Right ventricle myocardium superior (tissue), 1 donor: ENCODE measurements at regions not wholly inside any gene's neighbourhood (a gene's known extent, or its start where the extent isn't known, plus 50 kb on each side); places are given as distances from the start of the nearest gene placed in this dataset.

ENCODE experiments used
- ATAC-seq: fragments of 200-7000 bp; cut with Tn5 transposase; one replicate; pipeline ENCODE4 v1.9.1; 2020; ENCODE audit warnings: mild to moderate bottlenecking; ENCODE audit not compliant: poor library complexity
- DNase-seq: peaks from one replicate; pipeline ENCODE4 v3.0.0-alpha.2; 2020
- intact Hi-C: fragments of 100-400 bp; cut with DNase I; formaldehyde crosslinking; loops from one replicate; pipeline ENCODE4 v1.11.2; 2022
- donor health status: DM: no; HTN: yes; CAD: no; lungs with severe emphysema.

GRCh38 chr2:220930271-220931076 is 641.6 kb downstream of the EPHA4 start:
- intact Hi-C loops, result no loop called here
- ATAC-seq (no peak), DNase-seq (no peak)

DNA sequence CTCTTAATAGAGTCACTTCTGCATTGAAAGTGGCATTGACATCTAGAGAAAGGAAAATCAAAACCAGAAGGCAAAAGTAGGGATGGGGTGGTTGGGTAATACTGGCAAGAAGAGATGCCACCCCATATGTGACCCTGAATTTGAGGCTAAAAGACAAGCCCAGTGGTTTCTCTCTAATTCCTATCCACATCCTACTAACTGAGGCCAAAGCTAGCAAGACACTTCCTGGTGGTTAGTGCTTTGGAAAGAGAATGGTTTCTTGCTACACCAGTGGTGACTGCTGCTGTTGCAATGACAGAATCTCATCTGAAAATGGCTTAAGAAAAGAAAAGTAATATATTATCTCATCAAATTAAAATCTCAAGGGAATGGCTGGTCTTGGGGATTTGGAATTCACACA is 640.6 kb downstream of the EPHA4 start:
- ATAC-seq (no peak), DNase-seq (no peak)
- intact Hi-C loops, result no loop called here

- DNase-seq (no peak), ATAC-seq (no peak)
- intact Hi-C loops, result no loop called here
Observed at GRCh38 chr2:220932041-220932440, 640.1 kb downstream of the EPHA4 start.

DNA sequence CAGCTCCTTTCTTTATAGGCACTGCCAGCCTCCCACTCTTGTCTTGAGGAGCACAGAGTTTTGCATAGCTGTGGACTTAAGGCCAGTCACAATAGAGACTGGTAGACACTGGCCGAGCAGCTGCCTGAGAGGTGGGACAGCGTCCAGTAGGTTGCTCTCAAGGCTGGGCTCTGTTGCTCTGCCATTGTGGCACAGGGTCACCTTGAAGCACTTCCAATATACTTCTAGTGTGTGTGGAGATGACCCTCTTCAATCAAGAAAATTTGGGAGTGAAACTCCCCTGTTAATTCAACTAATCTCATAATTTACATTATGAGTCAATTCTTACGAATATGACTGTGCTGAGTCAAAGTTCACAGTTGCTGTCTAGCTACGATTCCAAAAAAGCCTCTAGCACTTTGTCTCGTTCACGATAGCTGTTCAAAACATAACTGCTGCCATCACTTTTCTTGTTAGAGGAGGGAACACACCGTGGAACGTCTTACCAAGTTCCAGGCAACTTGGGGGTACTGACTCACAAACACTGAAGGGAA is 636.2 kb downstream of the EPHA4 start:
- intact Hi-C loops, result no loop called here
- ATAC-seq (peak; percentile 62), DNase-seq (no peak)

- ATAC-seq, result peak; percentile 32
- DNase-seq, result no peak
- intact Hi-C loops, result no loop called here
Observed at GRCh38 chr2:220936641-220937197, 635.4 kb downstream of the EPHA4 start.

DNA sequence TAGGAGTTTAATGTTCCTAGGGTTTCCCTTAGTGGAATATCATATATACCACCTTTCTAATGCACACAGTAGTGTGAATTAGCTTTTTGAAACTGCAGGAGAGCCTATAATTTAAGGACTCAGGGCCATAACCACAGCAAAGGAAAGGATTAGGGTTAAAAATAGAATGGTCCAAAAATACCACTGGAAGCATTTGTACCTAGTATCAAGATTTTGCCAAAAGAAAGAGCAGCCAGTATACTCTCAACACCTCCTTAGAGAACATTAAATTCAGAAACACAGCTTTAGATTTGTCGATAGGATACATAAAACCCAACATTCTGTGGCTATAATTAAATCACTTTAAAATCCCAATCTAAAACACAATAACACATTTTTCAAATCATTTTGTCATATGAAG is 634.9 kb downstream of the EPHA4 start:
- intact Hi-C loops, result no loop called here
- DNase-seq, result no peak
- peak; percentile 87 for ATAC-seq

- ATAC-seq (no peak), DNase-seq (no peak)
- intact Hi-C loops, result no loop called here
Observed at GRCh38 chr2:220940646-220941045, 631.5 kb downstream of the EPHA4 start.

DNA sequence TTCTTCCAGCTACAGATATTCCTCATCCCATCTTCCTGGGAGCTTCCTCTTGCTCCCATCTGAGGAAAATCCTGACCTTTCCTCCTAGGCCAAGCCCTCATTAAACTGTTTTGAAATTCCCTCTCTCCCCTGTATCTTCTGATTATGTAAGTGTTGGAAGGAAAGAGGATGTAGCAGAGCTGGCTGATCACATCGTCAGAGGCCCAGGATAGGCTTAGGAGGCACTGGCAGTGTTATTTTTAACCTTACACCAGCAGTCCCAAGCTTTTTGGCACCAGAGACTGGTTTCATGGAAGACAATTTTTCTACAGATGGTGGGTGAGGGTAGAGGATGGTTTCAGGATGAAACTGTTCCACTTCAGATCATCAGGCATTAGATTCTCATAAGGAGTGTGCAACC is 630.4 kb downstream of the EPHA4 start:
- DNase-seq (no peak), ATAC-seq (peak; percentile 78)
- intact Hi-C loops, result no loop called here

GRCh38 chr2:220946552-220946951 is 625.6 kb downstream of the EPHA4 start:
- intact Hi-C loops, result no loop called here
- ATAC-seq, result no peak
- no peak for DNase-seq

GRCh38 chr2:220948579-220948978 is 623.5 kb downstream of the EPHA4 start:
- DNase-seq (no peak), ATAC-seq (no peak)
- intact Hi-C loops, result no loop called here

- DNase-seq, result no peak
- intact Hi-C loops, result no loop called here
- no peak for ATAC-seq
Observed at GRCh38 chr2:220949466-220949865, 622.6 kb downstream of the EPHA4 start.

GRCh38 chr2:220955776-220956175 is 616.3 kb downstream of the EPHA4 start:
- DNase-seq (no peak), ATAC-seq (no peak)
- intact Hi-C loops, result no loop called here

- DNase-seq, result no peak
- intact Hi-C loops, result no loop called here
- no peak for ATAC-seq
Observed at GRCh38 chr2:220956429-220956828, 615.7 kb downstream of the EPHA4 start.

DNA sequence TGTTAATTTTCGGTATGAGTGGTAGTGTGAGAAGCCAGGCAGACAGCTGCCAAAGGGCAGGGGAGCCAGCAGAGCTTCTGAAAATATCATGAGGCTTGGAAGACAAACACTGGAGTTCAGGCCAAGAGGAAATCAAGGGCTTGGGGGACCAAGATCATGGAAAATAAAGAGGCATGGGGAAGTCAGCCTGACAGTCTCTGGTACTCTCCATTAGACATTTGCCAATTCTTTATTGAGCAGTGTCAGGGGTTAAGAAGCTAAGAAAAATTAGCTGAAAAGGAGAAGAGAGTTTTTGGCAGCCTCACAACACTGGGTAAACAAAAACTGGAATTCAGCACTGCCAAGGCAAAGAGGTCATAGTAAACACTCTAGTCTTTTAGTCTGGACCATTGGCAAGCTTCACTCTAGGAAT is 612.7 kb downstream of the EPHA4 start:
- ATAC-seq, result peak; percentile 89
- DNase-seq, result peak; percentile 67
- intact Hi-C loops, result no loop called here

DNA sequence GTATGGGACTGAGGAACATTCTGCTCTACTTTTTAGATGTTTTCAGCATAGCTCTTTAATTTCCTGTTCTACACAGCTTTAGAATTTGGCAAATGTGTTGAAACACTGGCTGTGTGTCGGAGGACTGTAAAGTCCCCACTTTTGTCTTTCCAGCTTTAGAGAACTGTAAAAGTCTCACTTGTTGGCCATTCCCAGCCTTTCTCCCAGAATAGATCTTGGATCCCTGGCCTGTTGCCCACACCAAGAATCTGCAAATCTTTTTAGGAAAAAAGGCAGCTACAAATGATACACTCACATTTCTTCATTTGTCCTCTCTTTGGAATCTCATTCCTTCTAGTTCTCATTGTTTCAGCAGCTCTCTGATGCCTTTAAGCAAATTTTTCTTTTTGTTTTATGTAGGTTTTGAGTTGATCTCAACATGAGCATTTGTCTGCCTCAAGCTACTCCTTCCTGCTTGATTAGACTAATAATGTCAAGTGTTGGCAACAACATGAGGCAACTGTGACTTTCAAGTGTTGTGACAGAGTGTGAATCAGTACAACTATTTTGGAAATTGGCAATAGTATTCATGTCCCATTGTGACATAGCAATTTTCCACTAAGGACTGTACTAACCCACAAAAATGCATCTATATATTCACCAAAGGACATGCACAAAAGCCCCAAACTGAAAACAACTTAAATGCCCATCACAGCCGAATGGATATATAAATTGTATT is 610.8 kb downstream of the EPHA4 start:
- DNase-seq (no peak), ATAC-seq (no peak)
- intact Hi-C loops, result no loop called here

DNA sequence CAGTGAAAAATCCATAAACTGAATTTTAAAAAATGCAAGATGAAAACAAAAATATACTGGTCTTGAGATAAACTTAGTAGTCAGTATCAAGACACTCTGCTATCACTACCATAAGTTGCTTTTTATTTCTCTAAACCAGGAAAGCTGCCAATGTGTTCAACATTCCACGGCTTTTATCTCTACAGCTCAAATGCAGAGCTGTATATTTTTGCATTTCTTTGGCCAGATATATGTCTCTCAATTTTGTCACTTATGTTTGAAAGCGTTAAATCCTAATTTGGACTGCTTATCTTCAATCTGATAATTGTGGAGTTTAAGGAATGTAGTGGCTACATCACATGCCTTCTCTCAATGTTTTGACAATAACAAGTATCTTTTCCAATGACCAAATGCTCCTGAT is 609.5 kb downstream of the EPHA4 start:
- intact Hi-C loops, result no loop called here
- ATAC-seq (no peak), DNase-seq (no peak)

DNA sequence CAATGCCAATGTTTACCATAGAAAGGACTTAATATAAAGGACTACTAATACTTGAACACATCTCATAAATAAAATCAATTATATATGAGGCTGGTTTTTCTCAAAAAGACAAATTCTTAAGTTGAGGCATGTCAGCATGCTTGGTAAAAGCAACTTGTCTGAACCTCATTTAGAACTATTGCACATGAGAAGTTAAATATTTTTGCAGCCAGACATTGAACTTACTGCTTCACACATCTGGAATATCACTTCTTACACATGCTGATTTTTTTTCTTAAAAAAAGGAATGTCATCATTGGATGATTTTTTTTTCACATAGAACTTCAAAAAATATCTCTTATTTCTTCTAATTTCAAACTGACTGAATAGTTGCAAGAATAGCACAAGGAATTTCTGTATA is 609.0 kb downstream of the EPHA4 start:
- ATAC-seq, result no peak
- intact Hi-C loops, result no loop called here
- no peak for DNase-seq

- intact Hi-C loops, result no loop called here
- DNase-seq (no peak), ATAC-seq (no peak)
Observed at GRCh38 chr2:220963930-220964329, 608.2 kb downstream of the EPHA4 start.

DNA sequence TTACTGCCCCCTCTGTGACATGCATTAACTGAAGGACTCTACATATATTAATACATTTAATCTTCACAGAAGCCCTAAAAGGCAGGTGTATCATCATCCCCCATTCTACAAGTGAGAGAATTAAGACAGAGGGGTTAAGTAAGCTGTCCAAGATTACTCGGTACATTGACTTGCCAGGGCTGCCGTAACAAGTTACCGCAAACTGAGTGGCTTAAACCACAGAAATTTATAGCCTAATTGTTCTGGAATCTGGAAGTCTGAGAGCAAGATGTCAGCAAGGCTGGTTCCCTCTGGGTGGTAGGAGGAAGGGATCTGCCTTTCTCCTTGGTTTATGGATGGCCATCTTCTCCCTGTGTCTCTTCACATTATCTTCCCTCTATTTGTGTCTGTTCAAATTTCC is 605.5 kb downstream of the EPHA4 start:
- no peak for DNase-seq
- intact Hi-C loops, result no loop called here
- ATAC-seq, result no peak

DNA sequence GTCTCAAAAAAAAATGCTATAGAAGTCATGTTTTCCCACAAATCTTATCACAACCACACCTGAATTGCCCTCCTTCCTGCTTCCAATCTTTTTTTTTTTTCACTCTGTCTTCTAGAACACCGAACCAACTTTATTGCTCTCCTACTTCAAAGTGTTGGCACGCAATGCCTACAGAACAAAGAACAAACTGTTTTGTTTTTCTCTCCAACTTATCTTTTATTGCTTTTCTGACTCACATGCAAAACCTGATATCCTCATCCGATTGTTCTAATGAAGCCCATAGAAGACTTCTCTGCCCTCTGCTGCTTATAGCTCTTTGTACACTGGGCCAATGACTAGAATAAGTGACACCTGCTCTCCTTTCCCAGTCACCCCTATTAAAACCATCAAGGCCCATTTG is 602.8 kb downstream of the EPHA4 start:
- intact Hi-C loops, result no loop called here

More for the DNA sequence above, 602.8 kb downstream of the EPHA4 start:
- DNase-seq, result no peak
- ATAC-seq, result no peak
